Caco-2 (cell line): ENCODE measurements at regions not wholly inside any gene's neighbourhood (a gene's known extent, or its start where the extent isn't known, plus 50 kb on each side); places are given as distances from the start of the nearest gene placed in this dataset.

Experiments
- BruUV-seq: library from RNA; stranded (reverse); fragments of 400-500 nt; replicated peaks from 2 replicates; lab custom pipeline; 2021; lab: Mats Ljungman, UMichigan
- CTCF ChIA-PET: fragments of 300-600 bp; sonication (Branson Sonifier 250); formaldehyde crosslinking; loops from one replicate; lab custom pipeline; 2022; ENCODE audit warnings: antibody characterized with exemption; lab: Charles Lee
- POLR2A ChIA-PET: fragments of 300-600 bp; sonication (Branson Sonifier 250); formaldehyde crosslinking; loops from one replicate; lab custom pipeline; 2022; ENCODE audit warnings: antibody characterized with exemption; lab: Charles Lee
- DNase-seq, 2 experiments: peaks; one replicate each; pipeline versions ENCODE4 v3.0.0 to v3.0.0-alpha.2; 2020 to 2022
- H3K27me3 ChIP-seq: replicated peaks from 2 replicates; pipeline ENCODE4 v1.6.0; 2011; ENCODE audit warnings: low read length; ENCODE audit not compliant: control insufficient read depth, insufficient read depth
- H3K36me3 ChIP-seq: 2 replicates; pipeline ENCODE4 v1.5.1; 2011; ENCODE audit warnings: low read length; ENCODE audit not compliant: control insufficient read depth, insufficient read depth
- H3K4me1 ChIP-seq: fragments of 250-450 bp; sonication (Bioruptor Pico); 2 replicates; pipeline ENCODE4 v1.5.1; 2020; ENCODE audit warnings: mild to moderate bottlenecking
- H3K4me3 ChIP-seq: 2 replicates; pipeline ENCODE4 v1.5.1; 2011; ENCODE audit warnings: low read depth, mild to moderate bottlenecking, control low read depth, low read length
- H3K9me3 ChIP-seq: fragments of 250-450 bp; sonication (Bioruptor Pico); 2 replicates; pipeline ENCODE4 v1.5.1; 2020; ENCODE audit warnings: mild to moderate bottlenecking, moderate library complexity
- H3K27ac Mint-ChIP-seq: one replicate; pipeline ENCODE4 v1.8.0; 2022; ENCODE audit warnings: mixed read lengths; ENCODE audit not compliant: unreplicated experiment
- H3K27me3 Mint-ChIP-seq: one replicate; pipeline ENCODE4 v1.8.0; 2022; ENCODE audit warnings: mixed read lengths; ENCODE audit not compliant: insufficient read depth, unreplicated experiment
- H3K36me3 Mint-ChIP-seq: one replicate; pipeline ENCODE4 v1.8.0; 2022; ENCODE audit warnings: mild to moderate bottlenecking, mixed read lengths; ENCODE audit not compliant: insufficient read depth, unreplicated experiment
- H3K4me1 Mint-ChIP-seq: one replicate; pipeline ENCODE4 v1.8.0; 2022; ENCODE audit warnings: low read depth, mixed read lengths; ENCODE audit not compliant: unreplicated experiment
- H3K4me3 Mint-ChIP-seq: one replicate; pipeline ENCODE4 v1.8.0; 2022; ENCODE audit warnings: mild to moderate bottlenecking, moderate library complexity, mixed read lengths; ENCODE audit not compliant: unreplicated experiment
- H3K9me3 Mint-ChIP-seq: one replicate; pipeline ENCODE4 v1.8.0; 2022; ENCODE audit warnings: mixed read lengths; ENCODE audit not compliant: unreplicated experiment
- CTCF ChIP-seq, 2 experiments: fragments of 200-600 bp in 1 of 2; IDR thresholded peaks; 1 replicate in 1 of 2; 2 replicates in 1 of 2; pipeline versions ENCODE4 v1.5.1 to v1.8.0; 2011 to 2022; ENCODE audit warnings: antibody characterized with exemption in 1 of 2, control low read depth in 1 of 2, inconsistent platforms in 1 of 2, low read depth in 1 of 2, low read length in 1 of 2, mild to moderate bottlenecking in 1 of 2, moderate library complexity in 1 of 2; ENCODE audit not compliant: insufficient read depth in 1 of 2, severe bottlenecking in 1 of 2, unreplicated experiment in 1 of 2
- intact Hi-C: fragments of 100-400 bp; cut with micrococcal nuclease; formaldehyde crosslinking; loops from one replicate; pipeline ENCODE4 v1.10.0; 2022; ENCODE audit not compliant: unreplicated experiment

GRCh38 chr1:114270282-114270681 lies 116.6 kb upstream of the SYT6 start:
- H3K4me3 Mint-ChIP-seq = no peak overlapping the region
- Histone ChIP-seq H3K4me1 (no peaks in the 10 kb centered on the region), H3K4me3 (no peak overlapping the region), H3K27me3 (no peaks in the 10 kb centered on the region), H3K9me3 (no peaks in the 10 kb centered on the region), H3K36me3 (no peaks in the 10 kb centered on the region)
- H3K27ac Mint-ChIP-seq = no peak overlapping the region
- intact Hi-C loops = no loop called here
- no peaks in the 10 kb centered on the region for H3K36me3 Mint-ChIP-seq
- ChIA-PET POLR2A (no interaction called here), CTCF (no interaction called here)
- no TSS peak for BruUV-seq
- H3K27me3 Mint-ChIP-seq = no peaks in the 10 kb centered on the region
- no peak for TF ChIP-seq CTCF (IDR thresholded peaks at IDR 0.05; ENCODE audit: insufficient read depth in 1 of 2, low read depth in 1 of 2, low read length in 1 of 2, severe bottlenecking in 1 of 2, unreplicated experiment in 1 of 2)
- no peaks in the 10 kb centered on the region for H3K9me3 Mint-ChIP-seq
- no peak for DNase-seq
- no peaks in the 10 kb centered on the region for H3K4me1 Mint-ChIP-seq

DNA sequence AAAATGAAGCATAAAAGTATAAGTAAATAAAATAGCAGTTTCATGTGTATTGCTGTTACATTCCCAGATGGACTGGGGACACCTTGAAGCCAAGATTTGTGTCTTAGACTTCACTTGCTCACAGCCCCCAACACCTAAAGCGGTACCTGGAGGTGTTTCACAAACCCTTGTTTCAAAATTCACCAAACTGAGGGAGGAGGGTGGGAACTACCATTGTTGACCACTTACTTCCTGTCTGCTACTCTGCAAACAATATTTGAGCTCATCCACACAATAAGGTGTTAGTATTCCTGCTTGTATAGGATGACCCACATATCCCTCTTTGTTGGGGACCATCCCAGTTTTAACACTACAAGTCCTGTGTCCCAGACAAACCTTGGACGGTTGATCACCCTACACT lies 115.9 kb upstream of the SYT6 start:
- BruUV-seq = no TSS peak

DNA sequence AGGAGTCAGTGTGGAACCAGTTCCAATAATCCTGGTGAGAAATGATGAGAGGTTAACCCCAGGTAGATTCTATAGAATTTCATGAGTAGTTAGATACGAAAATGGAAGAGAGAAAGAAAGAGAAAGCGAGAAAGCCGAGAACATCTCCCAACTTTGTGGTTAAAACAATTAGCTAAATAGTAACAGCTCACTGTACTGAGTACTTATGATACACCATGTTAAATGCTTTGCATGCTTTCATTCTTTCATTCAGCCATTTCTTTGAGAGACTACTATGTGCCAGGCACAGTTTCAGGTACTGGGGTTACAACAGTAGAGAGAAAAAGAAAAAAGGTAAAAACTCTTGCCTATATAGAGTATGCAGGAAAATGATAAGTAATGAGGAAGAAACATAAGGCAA lies 109.7 kb upstream of the SYT6 start:
- no peak for TF ChIP-seq CTCF (IDR thresholded peaks at IDR 0.05; ENCODE audit: insufficient read depth in 1 of 2, low read depth in 1 of 2, low read length in 1 of 2, severe bottlenecking in 1 of 2, unreplicated experiment in 1 of 2)
- no peaks in the 10 kb centered on the region for H3K9me3 ChIP-seq
- no peak overlapping the region for H3K4me3 ChIP-seq
- Mint-ChIP-seq H3K4me1 (no peaks in the 10 kb centered on the region), H3K9me3 (no peaks in the 10 kb centered on the region), H3K27me3 (no peaks in the 10 kb centered on the region), H3K36me3 (no peaks in the 10 kb centered on the region), H3K27ac (no peak overlapping the region), H3K4me3 (no peak overlapping the region)
- ChIA-PET POLR2A (no interaction called here), CTCF (no interaction called here)
- intact Hi-C loops = no loop called here
- no TSS peak for BruUV-seq
- H3K36me3 ChIP-seq = no peaks in the 10 kb centered on the region
- H3K27me3 ChIP-seq = no peaks in the 10 kb centered on the region
- DNase-seq = no peak
- H3K4me1 ChIP-seq = peaks cover 4% of the 10 kb centered on the region; the same call in 1 of the 2 replicates

More for the DNA sequence above, 115.9 kb upstream of the SYT6 start:
- Histone ChIP-seq H3K4me3 (no peak overlapping the region), H3K27me3 (no peaks in the 10 kb centered on the region), H3K4me1 (no peaks in the 10 kb centered on the region), H3K9me3 (no peaks in the 10 kb centered on the region), H3K36me3 (no peaks in the 10 kb centered on the region)
- Mint-ChIP-seq H3K27me3 (no peaks in the 10 kb centered on the region), H3K4me1 (no peaks in the 10 kb centered on the region), H3K36me3 (no peaks in the 10 kb centered on the region), H3K4me3 (no peak overlapping the region), H3K9me3 (no peaks in the 10 kb centered on the region), H3K27ac (no peak overlapping the region)
- no peak for TF ChIP-seq CTCF (IDR thresholded peaks at IDR 0.05; ENCODE audit: insufficient read depth in 1 of 2, low read depth in 1 of 2, low read length in 1 of 2, severe bottlenecking in 1 of 2, unreplicated experiment in 1 of 2)
- CTCF ChIA-PET = no interaction called here
- DNase-seq = no peak
- intact Hi-C loops = no loop called here
- POLR2A ChIA-PET = no interaction called here
